Heart left ventricle (tissue), 16 donors: ENCODE measurements at regions not wholly inside any gene's neighbourhood (a gene's known extent, or its start where the extent isn't known, plus 50 kb on each side); places are given as distances from the start of the nearest gene placed in this dataset.
A peak's percentile ranks its signal among the peaks of the same experiment; 100 is the strongest.

ENCODE experiments used
- ATAC-seq, 4 donors: fragments of 200-7000 bp; cut with Tn5 transposase; one replicate each; pipeline ENCODE4 v1.9.1; 2020 to 2022; ENCODE audit warnings: moderate library complexity in 4 of 4, mild to moderate bottlenecking in 3 of 4, moderate number of reproducible peaks in 1 of 4
- DNase-seq, 5 donors: peaks; one replicate each; pipeline ENCODE4 v3.0.0-alpha.2; 2020
- H3K27ac ChIP-seq, 12 donors: fragments of 200-600 bp; sonication (generic) in 4 of 12; one replicate each; pipeline versions ENCODE4 v1.5.0 to v1.8.0; 2016 to 2022; ENCODE audit warnings: mild to moderate bottlenecking in 2 of 12
- H3K27me3 ChIP-seq, 9 donors: fragments of 200-600 bp; sonication (generic) in 2 of 9; one replicate each; pipeline versions ENCODE4 v1.5.1 to v1.8.0; 2016 to 2022; ENCODE audit warnings: mild to moderate bottlenecking in 3 of 9
- H3K36me3 ChIP-seq, 9 donors: fragments of 200-600 bp; sonication (generic) in 2 of 9; one replicate each; pipeline versions ENCODE4 v1.5.0 to v1.8.0; 2018 to 2022; ENCODE audit warnings: mild to moderate bottlenecking in 2 of 9
- H3K4me1 ChIP-seq, 12 donors: fragments of 200-600 bp; sonication (generic) in 4 of 12; one replicate each; pipeline versions ENCODE4 v1.5.0 to v1.8.0; 2016 to 2022; ENCODE audit warnings: mild to moderate bottlenecking in 3 of 12
- H3K4me3 ChIP-seq, 12 donors: fragments of 200-600 bp; sonication (generic) in 4 of 12; one replicate each; pipeline versions ENCODE4 v1.5.0 to v1.8.0; 2017 to 2022; ENCODE audit warnings: mild to moderate bottlenecking in 9 of 12, moderate library complexity in 4 of 12
- H3K9me3 ChIP-seq, 12 donors: fragments of 200-600 bp; sonication (generic) in 4 of 12; one replicate each; pipeline versions ENCODE4 v1.5.0 to v1.8.0; 2016 to 2022; ENCODE audit warnings: mild to moderate bottlenecking in 1 of 12
- POLR2A ChIP-seq, 2 donors: fragments of 450-650 bp; IDR thresholded peaks; one replicate each; pipeline ENCODE4 v1.6.1; 2017; ENCODE audit warnings: antibody characterized with exemption in 2 of 2, mild to moderate bottlenecking in 2 of 2, moderate library complexity in 2 of 2
- WGBS, 4 donors: extraction: QIAGEN DNeasy Blood & Tissue Kit in 2 of 4; methylation state at CpG; one replicate each; pipeline versions ENCODE4 v1.1.5 to v1.1.7; 2013 to 2018; 5-methylcytosine and 5-hydroxymethylcytosine counted together
- intact Hi-C, 10 donors: fragments of 100-400 bp; cut with DNase I; formaldehyde crosslinking; loops; one replicate each; pipeline versions ENCODE4 v1.11.1 to v1.14.2; 2022
- TF ChIP-seq, protein P1 (sequence below), 12 donors: fragments of 200-600 bp; sonication (generic) in 4 of 12; IDR thresholded peaks; one replicate each; pipeline versions ENCODE4 v1.5.0 to v1.8.0; 2018 to 2022; ENCODE audit warnings: antibody characterized with exemption in 12 of 12, mild to moderate bottlenecking in 5 of 12
- donor health status: ischemic (EF 13 %, LVEDD 7.1; RV severe dilation, severe dysfunction).
- donor health status: healthy with polysubstance abuse.
- donor health status: DM: no; HTN: yes; CAD: no.
- donor health status: DM: no; HTN: no; CAD: no.
- donor health status: ischemic (EF 25% LVEDD 6.9; RV normal size, moderate dysfunction).
- donor health status: ischemic (EF 25% LVEDD 5.7; RV mildly dilated, moderate dysfunction).
- donor health status: healthy.
- donor health status: DM: yes; HTN: yes; CAD: no.
- donor health status: ischemic (EF 35%, LVEDD 5.7; RV mildly dilated, moderate dysfunction).
- donor health status: nonischemic (EF 11% LVEDD 7.7; RV severe dilation, severe dysfunction).
- donor health status: DM: yes; HTN: yes; CAD: no.
- donor health status: PGD.
- donor health status: ischemic (EF 29% LVEDD 5.4; RV normal size, mild dysfunction).
- donor health status: nonischemic (EF 23%, LVEDD 6.1; RV moderate dilation, normal function).

DNA sequence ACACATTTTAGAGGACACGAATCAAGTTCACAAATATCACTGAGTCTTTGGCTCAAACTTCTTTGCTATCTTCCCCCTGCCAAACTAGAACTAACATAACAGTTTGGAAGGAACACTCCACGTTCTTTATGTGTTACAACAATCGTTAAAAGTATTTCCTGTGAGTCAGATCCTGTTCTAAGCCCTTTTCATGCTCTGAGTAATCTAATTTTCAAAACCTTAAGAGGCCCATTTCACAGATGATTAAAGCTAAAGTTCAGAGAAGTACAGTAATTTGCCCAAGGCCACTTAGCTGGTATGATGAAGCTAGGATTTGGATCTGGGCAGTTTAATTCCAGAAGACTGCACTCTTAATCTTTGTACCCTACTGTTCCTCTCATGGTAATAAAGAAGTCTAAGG, 854.4 kb upstream of the INTU start:
- intact Hi-C loops, result no loop called here
- TF ChIP-seq, protein P1, sequence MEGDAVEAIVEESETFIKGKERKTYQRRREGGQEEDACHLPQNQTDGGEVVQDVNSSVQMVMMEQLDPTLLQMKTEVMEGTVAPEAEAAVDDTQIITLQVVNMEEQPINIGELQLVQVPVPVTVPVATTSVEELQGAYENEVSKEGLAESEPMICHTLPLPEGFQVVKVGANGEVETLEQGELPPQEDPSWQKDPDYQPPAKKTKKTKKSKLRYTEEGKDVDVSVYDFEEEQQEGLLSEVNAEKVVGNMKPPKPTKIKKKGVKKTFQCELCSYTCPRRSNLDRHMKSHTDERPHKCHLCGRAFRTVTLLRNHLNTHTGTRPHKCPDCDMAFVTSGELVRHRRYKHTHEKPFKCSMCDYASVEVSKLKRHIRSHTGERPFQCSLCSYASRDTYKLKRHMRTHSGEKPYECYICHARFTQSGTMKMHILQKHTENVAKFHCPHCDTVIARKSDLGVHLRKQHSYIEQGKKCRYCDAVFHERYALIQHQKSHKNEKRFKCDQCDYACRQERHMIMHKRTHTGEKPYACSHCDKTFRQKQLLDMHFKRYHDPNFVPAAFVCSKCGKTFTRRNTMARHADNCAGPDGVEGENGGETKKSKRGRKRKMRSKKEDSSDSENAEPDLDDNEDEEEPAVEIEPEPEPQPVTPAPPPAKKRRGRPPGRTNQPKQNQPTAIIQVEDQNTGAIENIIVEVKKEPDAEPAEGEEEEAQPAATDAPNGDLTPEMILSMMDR (IDR thresholded peaks at IDR 0.05), result no peak
- TF ChIP-seq POLR2A (IDR thresholded peaks at IDR 0.05), result no peak
- Histone ChIP-seq H3K4me3 (no peak overlapping the region), H3K36me3 (no peaks in the 10 kb centered on the region), H3K9me3 (no peaks in the 10 kb centered on the region), H3K4me1 (peaks cover 0 to 22% (median 0%) of the 10 kb centered on the region in 12 donors), H3K27ac (no peak overlapping the region), H3K27me3 (no peaks in the 10 kb centered on the region)
- ATAC-seq (peak in 1 of 4 donors; percentile 39), DNase-seq (no peak)
- WGBS, 4 donors, result 30 to 49% (median 35%) methylated on average over 3 of the region's 3 CpGs

DNA sequence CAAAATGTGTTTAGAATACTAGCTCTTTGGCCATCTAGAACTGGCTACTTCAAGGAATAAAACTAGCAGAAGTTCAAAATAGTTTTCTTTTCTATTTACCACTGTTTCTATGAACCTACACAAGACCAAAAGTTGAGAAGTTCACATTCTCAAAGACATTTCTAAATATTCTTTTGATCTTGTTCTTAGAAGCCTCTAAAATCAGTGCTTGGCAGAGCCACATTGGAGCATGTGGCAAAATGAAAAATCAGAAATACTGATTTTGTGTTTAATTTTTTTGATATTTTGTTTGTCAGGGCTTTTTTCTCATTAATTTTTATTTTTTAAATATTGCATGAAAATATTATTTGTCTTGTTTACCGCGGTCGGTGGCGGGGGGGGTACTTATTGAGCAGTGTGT, 853.8 kb upstream of the INTU start:
- 86 to 97% (median 96%) methylated on average over 4 of the region's 4 CpGs for WGBS, 4 donors
- ATAC-seq (no peak), DNase-seq (no peak)
- H3K27ac ChIP-seq, result no peak overlapping the region
- intact Hi-C loops, result no loop called here
- no peak overlapping the region for H3K4me3 ChIP-seq
- H3K9me3 ChIP-seq, result no peaks in the 10 kb centered on the region
- H3K27me3 ChIP-seq, result no peaks in the 10 kb centered on the region
- peaks cover 0 to 22% (median 0%) of the 10 kb centered on the region in 12 donors for H3K4me1 ChIP-seq
- TF ChIP-seq POLR2A (IDR thresholded peaks at IDR 0.05), result no peak
- TF ChIP-seq, protein P1 (IDR thresholded peaks at IDR 0.05), result no peak
- no peaks in the 10 kb centered on the region for H3K36me3 ChIP-seq

GRCh38 chr4:126779436-126780166, 853.2 kb upstream of the INTU start:
- Histone ChIP-seq H3K27ac (no peak overlapping the region), H3K9me3 (no peaks in the 10 kb centered on the region), H3K27me3 (no peaks in the 10 kb centered on the region), H3K36me3 (no peaks in the 10 kb centered on the region), H3K4me1 (peaks cover 0 to 22% (median 0%) of the 10 kb centered on the region in 12 donors), H3K4me3 (no peak overlapping the region)
- WGBS, 4 donors, result 86 to 94% (median 92%) methylated on average over 22 of the region's 22 CpGs
- ATAC-seq (no peak), DNase-seq (no peak)
- intact Hi-C loops, result no loop called here
- TF ChIP-seq POLR2A (IDR thresholded peaks at IDR 0.05), result no peak
- TF ChIP-seq, protein P1 (IDR thresholded peaks at IDR 0.05), result no peak

GRCh38 chr4:126783191-126783590, 849.6 kb upstream of the INTU start:
- intact Hi-C loops, result no loop called here
- WGBS, 4 donors, result 88 to 93% (median 91%) methylated on average over 2 of the region's 2 CpGs

More at GRCh38 chr4:126783191-126783590, 849.6 kb upstream of the INTU start:
- no peak for ATAC-seq
- Histone ChIP-seq H3K4me3 (no peak overlapping the region), H3K9me3 (no peaks in the 10 kb centered on the region), H3K36me3 (no peaks in the 10 kb centered on the region), H3K4me1 (peaks cover 0 to under 1% (median 0%) of the 10 kb centered on the region in 12 donors), H3K27ac (no peak overlapping the region), H3K27me3 (no peaks in the 10 kb centered on the region)
- DNase-seq, result no peak
- no peak for TF ChIP-seq POLR2A (IDR thresholded peaks at IDR 0.05)
- TF ChIP-seq, protein P1 (IDR thresholded peaks at IDR 0.05), result no peak
